ENCODE measurements at regions not wholly inside any gene's neighbourhood (a gene's known extent, or its start where the extent isn't known, plus 50 kb on each side); places are given as distances from the start of the nearest gene placed in this dataset.

GRCh38 chr1:82386365-82387011 is 585.8 kb downstream of the ADGRL2 start:
- TF ChIP-seq POLR2A (IDR thresholded peaks at IDR 0.05) (no peak), CTCF (IDR thresholded peaks at IDR 0.05) (no peak), EP300 (IDR thresholded peaks at IDR 0.05) (no peak)
- H3K27ac ChIP-seq: no peak overlapping the region
- no peaks in the 10 kb centered on the region for H3K9me3 ChIP-seq
- H3K36me3 ChIP-seq: no peaks in the 10 kb centered on the region
- 71 to 80% (median 78%) methylated on average over 3 of the region's 3 CpGs for WGBS, 3 donors
- no peaks in the 10 kb centered on the region for H3K4me1 ChIP-seq (ENCODE audit: insufficient read depth)
- no peak for DNase-seq
- H3K4me3 ChIP-seq: no peak overlapping the region
- intact Hi-C loops (cut with DNase I): no loop called here
- no peaks in the 10 kb centered on the region for H3K27me3 ChIP-seq

- no peaks in the 10 kb centered on the region for H3K4me1 ChIP-seq (ENCODE audit: insufficient read depth)
- no peaks in the 10 kb centered on the region for H3K27me3 ChIP-seq
- TF ChIP-seq CTCF (IDR thresholded peaks at IDR 0.05) (no peak), POLR2A (IDR thresholded peaks at IDR 0.05) (no peak), EP300 (IDR thresholded peaks at IDR 0.05) (no peak)
- no peak overlapping the region for H3K27ac ChIP-seq
- no peak overlapping the region for H3K4me3 ChIP-seq
- no peaks in the 10 kb centered on the region for H3K9me3 ChIP-seq
- WGBS, 3 donors: 78 to 85% (median 82%) methylated on average over 3 of the region's 3 CpGs
- no peaks in the 10 kb centered on the region for H3K36me3 ChIP-seq
- no peak for DNase-seq
- intact Hi-C loops (cut with DNase I): no loop called here
Measured at GRCh38 chr1:82384776-82385175, 584.0 kb downstream of the ADGRL2 start.

- intact Hi-C loops (cut with DNase I): no loop called here
- H3K36me3 ChIP-seq: no peaks in the 10 kb centered on the region
- no peaks in the 10 kb centered on the region for H3K9me3 ChIP-seq
- no peak for DNase-seq
- no peak for TF ChIP-seq CTCF (IDR thresholded peaks at IDR 0.05)
- TF ChIP-seq EP300 (IDR thresholded peaks at IDR 0.05): no peak
- TF ChIP-seq POLR2A (IDR thresholded peaks at IDR 0.05): no peak
- no peaks in the 10 kb centered on the region for H3K4me1 ChIP-seq (ENCODE audit: insufficient read depth)
- no peak overlapping the region for H3K27ac ChIP-seq
- no peak overlapping the region for H3K4me3 ChIP-seq
- H3K27me3 ChIP-seq: no peaks in the 10 kb centered on the region
- WGBS, 3 donors: 88 to 92% (median 88%) methylated on average over 5 of the region's 5 CpGs
Measured at GRCh38 chr1:82377201-82377884, 576.6 kb downstream of the ADGRL2 start.

GRCh38 chr1:82373710-82374109 is 573.0 kb downstream of the ADGRL2 start:
- Histone ChIP-seq H3K27ac (no peak overlapping the region), H3K9me3 (no peaks in the 10 kb centered on the region), H3K4me1 (ENCODE audit: insufficient read depth) (no peaks in the 10 kb centered on the region), H3K27me3 (no peaks in the 10 kb centered on the region), H3K4me3 (no peak overlapping the region), H3K36me3 (no peaks in the 10 kb centered on the region)
- intact Hi-C loops (cut with DNase I): no loop called here
- no peak for DNase-seq
- 95 to 100% (median 98%) methylated on average over 2 of the region's 2 CpGs for WGBS, 3 donors
- TF ChIP-seq POLR2A (IDR thresholded peaks at IDR 0.05): no peak
- no peak for TF ChIP-seq CTCF (IDR thresholded peaks at IDR 0.05)
- TF ChIP-seq EP300 (IDR thresholded peaks at IDR 0.05): no peak
